ENCODE measurements at regions not wholly inside any gene's neighbourhood (a gene's known extent, or its start where the extent isn't known, plus 50 kb on each side); places are given as distances from the start of the nearest gene placed in this dataset.

GRCh38 chr6:146917182-146917581 lies 287.0 kb upstream of the STXBP5 start:
- Histone ChIP-seq H3K9ac (no peak overlapping the region), H3K4me3 (IDR thresholded peaks at IDR 0.05; ENCODE audit: insufficient read depth, low read depth, low read length) (no peak overlapping the region), H3K27ac (no peak overlapping the region), H3K79me2 (ENCODE audit: insufficient read depth, low read depth) (no peaks in the 10 kb centered on the region), H3K4me2 (no peak overlapping the region), H2AFZ (ENCODE audit: low read depth) (no peak overlapping the region), H3K27me3 (ENCODE audit: insufficient read depth, low read depth) (no peaks in the 10 kb centered on the region), H4K20me1 (ENCODE audit: insufficient read depth) (no peaks in the 10 kb centered on the region), H3K4me1 (ENCODE audit: low read depth, poor library complexity, severe bottlenecking) (no peaks in the 10 kb centered on the region), H3K36me3 (ENCODE audit: insufficient read depth) (no peaks in the 10 kb centered on the region)
- TF ChIP-seq CTCF (conservative IDR thresholded peaks at IDR 0.05; ENCODE audit: low read depth, low read length): no peak

GRCh38 chr6:146917979-146918378 lies 286.2 kb upstream of the STXBP5 start:
- TF ChIP-seq CTCF (conservative IDR thresholded peaks at IDR 0.05; ENCODE audit: low read depth, low read length): no peak
- Histone ChIP-seq H3K79me2 (ENCODE audit: insufficient read depth, low read depth) (no peaks in the 10 kb centered on the region), H3K27me3 (ENCODE audit: insufficient read depth, low read depth) (no peaks in the 10 kb centered on the region), H2AFZ (ENCODE audit: low read depth) (no peak overlapping the region), H3K36me3 (ENCODE audit: insufficient read depth) (no peaks in the 10 kb centered on the region), H3K27ac (no peak overlapping the region), H3K4me1 (ENCODE audit: low read depth, poor library complexity, severe bottlenecking) (no peaks in the 10 kb centered on the region), H4K20me1 (ENCODE audit: insufficient read depth) (no peaks in the 10 kb centered on the region), H3K4me3 (IDR thresholded peaks at IDR 0.05; ENCODE audit: insufficient read depth, low read depth, low read length) (no peak overlapping the region), H3K9ac (no peak overlapping the region), H3K4me2 (no peak overlapping the region)

GRCh38 chr6:146919017-146919416 lies 285.2 kb upstream of the STXBP5 start:
- no peaks in the 10 kb centered on the region for H3K79me2 ChIP-seq (ENCODE audit: insufficient read depth, low read depth)
- no peak overlapping the region for H3K4me2 ChIP-seq
- H4K20me1 ChIP-seq (ENCODE audit: insufficient read depth): no peaks in the 10 kb centered on the region
- no peak for TF ChIP-seq CTCF (conservative IDR thresholded peaks at IDR 0.05; ENCODE audit: low read depth, low read length)
- H3K27ac ChIP-seq: no peak overlapping the region
- no peak overlapping the region for H3K9ac ChIP-seq
- H2AFZ ChIP-seq (ENCODE audit: low read depth): no peak overlapping the region
- no peaks in the 10 kb centered on the region for H3K27me3 ChIP-seq (ENCODE audit: insufficient read depth, low read depth)
- H3K36me3 ChIP-seq (ENCODE audit: insufficient read depth): no peaks in the 10 kb centered on the region
- H3K4me1 ChIP-seq (ENCODE audit: low read depth, poor library complexity, severe bottlenecking): no peaks in the 10 kb centered on the region
- no peak overlapping the region for H3K4me3 ChIP-seq (IDR thresholded peaks at IDR 0.05; ENCODE audit: insufficient read depth, low read depth, low read length)

GRCh38 chr6:146923205-146923833 lies 280.9 kb upstream of the STXBP5 start:
- H2AFZ ChIP-seq (ENCODE audit: low read depth): no peak overlapping the region
- H3K79me2 ChIP-seq (ENCODE audit: insufficient read depth, low read depth): no peaks in the 10 kb centered on the region
- no peak overlapping the region for H3K9ac ChIP-seq
- no peaks in the 10 kb centered on the region for H3K4me1 ChIP-seq (ENCODE audit: low read depth, poor library complexity, severe bottlenecking)
- H3K27ac ChIP-seq: no peak overlapping the region
- no peaks in the 10 kb centered on the region for H3K36me3 ChIP-seq (ENCODE audit: insufficient read depth)
- no peak overlapping the region for H3K4me2 ChIP-seq
- no peak overlapping the region for H3K4me3 ChIP-seq (IDR thresholded peaks at IDR 0.05; ENCODE audit: insufficient read depth, low read depth, low read length)
- H4K20me1 ChIP-seq (ENCODE audit: insufficient read depth): no peaks in the 10 kb centered on the region
- H3K27me3 ChIP-seq (ENCODE audit: insufficient read depth, low read depth): no peaks in the 10 kb centered on the region
- TF ChIP-seq CTCF (conservative IDR thresholded peaks at IDR 0.05; ENCODE audit: low read depth, low read length): no peak

All from KMS-11 (cell line).